BJ (cell line): ENCODE measurements at regions not wholly inside any gene's neighbourhood (a gene's known extent, or its start where the extent isn't known, plus 50 kb on each side); places are given as distances from the start of the nearest gene placed in this dataset.
"Not testable (repeated sequence)": the region's sequence is repeated elsewhere in the genome, so short reads cannot be mapped to it uniquely, and the experiment has no call there.

ENCODE experiments used
- CTCF ChIA-PET: fragments of 350-600 bp; formaldehyde crosslinking; extraction: SDS; loops from one replicate; lab custom pipeline; 2021; ENCODE audit warnings: antibody characterized with exemption, inconsistent platforms; lab: Yijun Ruan, JAX
- POLR2A ChIA-PET: fragments of 300-600 bp; sonication (Branson Sonifier 250); formaldehyde crosslinking; extraction: SDS; loops from one replicate; lab custom pipeline; 2021; ENCODE audit warnings: antibody characterized with exemption; lab: Charles Lee
- DNase-seq: peaks from one replicate; pipeline ENCODE4 v3.0.0-alpha.2; 2011; ENCODE audit warnings: low read depth
- H3K27me3 ChIP-seq: 2 replicates; pipeline ENCODE4 v1.6.0; 2011; ENCODE audit warnings: low read length; ENCODE audit not compliant: control insufficient read depth, insufficient read depth
- H3K36me3 ChIP-seq: 2 replicates; pipeline ENCODE4 v1.5.1; 2011; ENCODE audit warnings: low read length; ENCODE audit not compliant: control insufficient read depth, insufficient read depth
- H3K4me3 ChIP-seq: 2 replicates; pipeline ENCODE4 v1.5.1; 2011; ENCODE audit warnings: low read depth, mild to moderate bottlenecking, control low read depth, low read length
- TF ChIP-seq, protein P1 (sequence below): IDR thresholded peaks from 2 replicates; pipeline ENCODE4 v1.5.1; 2011; ENCODE audit warnings: low read depth, mild to moderate bottlenecking, control low read depth, inconsistent platforms, low read length, moderate library complexity; ENCODE audit not compliant: insufficient read depth

DNA sequence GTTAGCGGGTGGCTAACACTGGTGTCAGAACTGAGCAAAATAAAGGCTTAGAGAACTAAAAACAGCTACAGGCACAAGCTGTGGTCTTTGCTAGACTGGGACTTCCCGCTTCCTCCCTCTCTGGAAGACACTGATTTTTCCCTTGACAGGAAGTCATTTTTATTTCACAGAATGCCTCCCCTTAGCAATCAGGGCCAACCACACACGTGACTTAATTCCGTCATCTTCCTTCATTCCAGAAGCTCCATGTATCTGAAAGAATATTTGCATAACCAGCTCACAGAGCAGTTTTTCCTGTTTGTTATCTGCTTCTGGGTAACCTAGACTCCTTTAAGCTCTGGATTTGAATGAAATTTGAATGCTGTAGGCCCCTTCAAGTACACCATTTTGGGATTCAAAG, 327.5 kb upstream of the FRG1 start:
- Histone ChIP-seq H3K4me3 (no peak overlapping the region), H3K27me3 (no peaks in the 10 kb centered on the region), H3K36me3 (no peaks in the 10 kb centered on the region)
- CTCF ChIA-PET = no interaction called here
- POLR2A ChIA-PET = no interaction called here
- DNase-seq = no peak
- TF ChIP-seq, protein P1, sequence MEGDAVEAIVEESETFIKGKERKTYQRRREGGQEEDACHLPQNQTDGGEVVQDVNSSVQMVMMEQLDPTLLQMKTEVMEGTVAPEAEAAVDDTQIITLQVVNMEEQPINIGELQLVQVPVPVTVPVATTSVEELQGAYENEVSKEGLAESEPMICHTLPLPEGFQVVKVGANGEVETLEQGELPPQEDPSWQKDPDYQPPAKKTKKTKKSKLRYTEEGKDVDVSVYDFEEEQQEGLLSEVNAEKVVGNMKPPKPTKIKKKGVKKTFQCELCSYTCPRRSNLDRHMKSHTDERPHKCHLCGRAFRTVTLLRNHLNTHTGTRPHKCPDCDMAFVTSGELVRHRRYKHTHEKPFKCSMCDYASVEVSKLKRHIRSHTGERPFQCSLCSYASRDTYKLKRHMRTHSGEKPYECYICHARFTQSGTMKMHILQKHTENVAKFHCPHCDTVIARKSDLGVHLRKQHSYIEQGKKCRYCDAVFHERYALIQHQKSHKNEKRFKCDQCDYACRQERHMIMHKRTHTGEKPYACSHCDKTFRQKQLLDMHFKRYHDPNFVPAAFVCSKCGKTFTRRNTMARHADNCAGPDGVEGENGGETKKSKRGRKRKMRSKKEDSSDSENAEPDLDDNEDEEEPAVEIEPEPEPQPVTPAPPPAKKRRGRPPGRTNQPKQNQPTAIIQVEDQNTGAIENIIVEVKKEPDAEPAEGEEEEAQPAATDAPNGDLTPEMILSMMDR = no peak

DNA sequence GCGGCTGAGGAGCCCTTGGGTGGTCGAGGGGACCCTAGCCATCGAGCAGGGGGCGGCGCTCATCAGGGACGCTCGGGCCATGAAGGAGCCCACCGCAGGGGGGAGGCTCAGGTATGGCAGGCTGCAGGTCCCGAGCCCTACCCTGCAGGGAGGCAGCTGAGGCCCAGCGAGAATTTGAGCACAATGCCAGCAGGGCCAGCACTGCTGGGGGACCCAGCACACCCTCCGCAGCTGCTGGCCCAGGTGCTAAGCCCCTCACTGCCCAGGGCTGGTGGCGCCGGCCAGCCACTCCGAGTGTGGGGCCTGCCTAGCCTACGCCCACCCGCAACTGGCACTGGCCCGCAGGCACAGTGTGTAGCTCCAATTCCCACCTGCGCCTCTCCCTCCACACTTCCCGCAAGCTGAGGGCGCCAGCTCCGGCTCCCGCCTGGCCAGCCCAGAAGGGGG, 325.4 kb upstream of the FRG1 start:
- POLR2A ChIA-PET = no interaction called here
- Histone ChIP-seq H3K4me3 (no peak overlapping the region), H3K27me3 (no peaks in the 10 kb centered on the region), H3K36me3 (no peaks in the 10 kb centered on the region)
- TF ChIP-seq, protein P1 = no peak
- DNase-seq = no peak
- CTCF ChIA-PET = no interaction called here

DNA sequence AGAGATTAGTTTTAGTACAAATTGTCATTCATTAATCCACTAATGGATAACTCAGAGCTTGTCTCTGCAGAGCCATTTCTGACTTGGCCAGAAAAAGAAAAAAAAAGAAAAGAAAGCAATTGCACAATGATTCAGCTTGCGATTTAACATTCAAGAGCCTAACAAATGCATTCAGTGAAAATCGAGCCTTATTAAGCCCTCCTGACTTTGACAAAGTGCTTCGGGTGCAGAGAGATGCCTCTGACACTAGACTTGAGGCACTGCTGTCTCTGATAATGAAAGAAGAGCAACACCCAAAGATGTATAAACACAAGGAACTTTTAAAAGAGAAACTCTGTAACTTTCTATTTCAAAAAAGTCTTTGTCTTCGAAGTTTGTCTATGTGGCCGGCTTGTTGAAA, 322.9 kb upstream of the FRG1 start:
- POLR2A ChIA-PET, CTCF ChIA-PET: not testable (repeated sequence)

GRCh38 chr4:189619441-189620250, 321.0 kb upstream of the FRG1 start:
- DNase-seq, H3K36me3 ChIP-seq, CTCF ChIA-PET, H3K27me3 ChIP-seq, H3K4me3 ChIP-seq, POLR2A ChIA-PET: not testable (repeated sequence)

More for the DNA sequence above, 322.9 kb upstream of the FRG1 start:
- H3K27me3 ChIP-seq, DNase-seq, H3K36me3 ChIP-seq, H3K4me3 ChIP-seq: not testable (repeated sequence)

DNA sequence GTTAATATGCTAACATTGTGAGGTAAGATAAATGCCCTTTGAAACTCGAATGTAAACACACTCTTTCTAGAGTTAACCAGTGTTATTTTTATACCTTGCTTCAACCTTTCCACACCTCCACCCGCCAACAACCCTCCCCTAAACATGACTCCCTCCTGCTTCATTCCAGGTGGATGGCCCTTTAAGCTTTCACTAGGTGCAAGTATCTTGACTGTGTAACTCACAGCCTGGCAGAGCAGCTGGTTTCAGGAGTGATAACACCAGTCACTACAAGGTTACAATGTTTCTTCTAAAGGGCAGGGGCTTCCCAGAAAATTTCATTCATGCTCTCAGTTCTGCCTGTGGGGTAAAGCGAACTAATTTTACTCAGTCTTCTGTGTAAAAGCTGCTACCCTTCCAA, 318.1 kb upstream of the FRG1 start:
- H3K36me3 ChIP-seq, POLR2A ChIA-PET, CTCF ChIA-PET: not testable (repeated sequence)

GRCh38 chr4:189627041-189627440, 313.6 kb upstream of the FRG1 start:
- CTCF ChIA-PET, H3K36me3 ChIP-seq, DNase-seq, POLR2A ChIA-PET, H3K4me3 ChIP-seq, H3K27me3 ChIP-seq: not testable (repeated sequence)

More for the DNA sequence above, 318.1 kb upstream of the FRG1 start:
- DNase-seq, H3K4me3 ChIP-seq, H3K27me3 ChIP-seq: not testable (repeated sequence)

DNA sequence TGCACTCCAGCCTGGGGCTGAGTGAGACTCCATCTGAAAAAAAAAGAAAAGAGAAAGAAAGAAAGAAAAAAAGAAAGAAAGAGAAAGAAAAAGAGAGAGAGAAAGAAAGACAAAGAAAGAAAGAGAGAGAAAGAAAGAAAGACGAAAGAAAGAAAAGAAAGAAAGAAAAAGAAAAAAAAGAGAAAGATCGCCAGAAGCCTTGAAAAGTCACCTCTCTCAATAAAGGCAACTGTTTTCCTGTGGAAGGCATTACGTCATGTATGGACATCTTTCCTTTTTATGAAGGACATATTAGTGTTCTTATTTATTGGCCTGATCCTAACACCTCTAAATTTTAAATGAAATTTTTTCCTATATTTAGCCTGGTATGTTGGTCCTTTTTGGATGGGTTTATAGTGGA, 310.9 kb upstream of the FRG1 start:
- POLR2A ChIA-PET, CTCF ChIA-PET, H3K27me3 ChIP-seq, DNase-seq, H3K4me3 ChIP-seq, H3K36me3 ChIP-seq: not testable (repeated sequence)

GRCh38 chr4:189630913-189631567, 309.6 kb upstream of the FRG1 start:
- H3K4me3 ChIP-seq, POLR2A ChIA-PET, H3K27me3 ChIP-seq, CTCF ChIA-PET, DNase-seq, H3K36me3 ChIP-seq: not testable (repeated sequence)

DNA sequence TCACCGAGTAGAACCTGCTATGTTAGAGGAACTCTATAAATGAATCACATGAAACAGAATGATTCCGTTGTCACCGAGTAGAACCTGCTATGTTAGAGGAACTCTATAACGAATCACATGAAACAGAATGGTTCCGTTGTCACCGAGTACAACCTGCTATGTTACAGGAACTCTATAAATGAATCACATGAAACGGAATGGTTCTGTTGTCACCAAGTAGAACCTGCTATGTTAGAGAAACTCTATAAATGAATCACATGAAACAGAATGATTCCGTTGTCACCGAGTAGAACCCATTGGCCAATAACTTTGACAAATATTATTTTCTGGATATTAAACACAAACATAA, 309.1 kb upstream of the FRG1 start:
- POLR2A ChIA-PET, CTCF ChIA-PET, H3K4me3 ChIP-seq, DNase-seq, H3K36me3 ChIP-seq, H3K27me3 ChIP-seq: not testable (repeated sequence)

- not testable (repeated sequence) for H3K27me3 ChIP-seq
These were observed 290.2 kb upstream of the FRG1 start for GRCh38 chr4:189650436-189650835.

DNA sequence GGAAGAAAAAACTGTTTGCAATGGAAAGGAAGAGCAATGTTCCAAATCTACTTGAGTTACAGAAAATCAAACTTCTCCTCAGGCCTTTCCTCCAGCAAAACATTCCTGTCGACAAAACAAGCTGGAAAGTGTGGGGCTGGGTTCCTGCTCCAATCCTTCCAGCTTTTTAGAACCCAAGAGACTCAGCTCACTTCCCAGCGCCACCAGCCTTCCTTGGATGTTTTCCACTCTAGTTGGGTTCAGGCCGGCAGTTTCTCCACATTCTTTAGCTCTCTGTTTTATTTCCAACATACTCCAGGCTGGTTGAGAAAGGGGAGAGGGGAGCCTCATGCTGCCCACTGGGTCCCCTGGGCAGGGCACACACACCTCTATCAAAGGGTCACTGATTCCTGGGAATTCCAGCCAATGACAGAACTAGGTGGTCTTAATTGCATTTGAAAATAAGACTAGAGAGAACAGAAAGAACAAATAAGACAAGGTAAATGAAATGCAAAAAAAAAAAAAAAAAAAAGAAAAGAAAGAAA, 287.5 kb upstream of the FRG1 start:
- CTCF ChIA-PET, DNase-seq, H3K4me3 ChIP-seq, H3K27me3 ChIP-seq, POLR2A ChIA-PET, H3K36me3 ChIP-seq: not testable (repeated sequence)

More at GRCh38 chr4:189650436-189650835, 290.2 kb upstream of the FRG1 start:
- POLR2A ChIA-PET, H3K36me3 ChIP-seq, CTCF ChIA-PET, H3K4me3 ChIP-seq, DNase-seq: not testable (repeated sequence)
